ENCODE measurements at regions not wholly inside any gene's neighbourhood (a gene's known extent, or its start where the extent isn't known, plus 50 kb on each side); places are given as distances from the start of the nearest gene placed in this dataset.

DNA sequence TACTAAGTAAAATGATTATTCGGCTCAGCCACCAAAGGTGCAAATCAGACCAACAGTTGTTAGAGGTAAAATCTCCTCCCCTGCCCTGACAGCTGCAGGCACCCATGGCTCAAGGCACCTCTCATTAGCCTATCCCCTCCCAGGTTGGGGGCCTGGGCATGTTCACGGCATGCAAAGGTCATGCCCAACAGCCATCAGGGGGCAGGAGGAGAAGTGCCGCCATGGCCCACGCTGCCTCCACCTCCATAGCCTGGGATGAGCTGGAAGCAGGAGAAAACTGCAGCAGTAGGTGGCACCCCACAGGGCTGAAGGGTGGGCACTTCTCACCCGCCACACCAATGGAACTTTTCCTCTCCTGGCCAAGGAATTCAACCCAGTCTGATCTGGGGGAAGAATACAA is 146.4 kb upstream of the COX10 start:
- no peaks in the 10 kb centered on the region for H3K9me1 ChIP-seq (replicated peaks; ENCODE audit: control insufficient read depth, extremely low read depth, insufficient read depth, low read length)
- FAIRE-seq (no peak), DNase-seq (ENCODE audit: low read depth, low spot score) (no peak)
- no peak overlapping the region for H3K27ac ChIP-seq (ENCODE audit: insufficient read depth, low read depth, low read length)
- TF ChIP-seq GATA2 (IDR thresholded peaks at IDR 0.05; ENCODE audit: insufficient read depth, insufficient read length, low read depth, low read length) (no peak), MYC (IDR thresholded peaks at IDR 0.05; ENCODE audit: low read depth, low read length) (no peak), FOS (IDR thresholded peaks at IDR 0.05; ENCODE audit: borderline replicate concordance, insufficient read depth, low read length) (no peak), POLR2A (IDR thresholded peaks at IDR 0.05; ENCODE audit: low read depth, low read length) (no peak), EZH2 (IDR thresholded peaks at IDR 0.05; ENCODE audit: borderline replicate concordance, low read depth, low read length, severe bottlenecking) (no peak), JUN (IDR thresholded peaks at IDR 0.05; ENCODE audit: borderline replicate concordance, insufficient read depth, insufficient read length, low read depth) (no peak), POLR2AphosphoS5 (IDR thresholded peaks at IDR 0.05; ENCODE audit: insufficient read depth, low read depth, low read length) (no peak)
- TF ChIP-seq, protein P1, sequence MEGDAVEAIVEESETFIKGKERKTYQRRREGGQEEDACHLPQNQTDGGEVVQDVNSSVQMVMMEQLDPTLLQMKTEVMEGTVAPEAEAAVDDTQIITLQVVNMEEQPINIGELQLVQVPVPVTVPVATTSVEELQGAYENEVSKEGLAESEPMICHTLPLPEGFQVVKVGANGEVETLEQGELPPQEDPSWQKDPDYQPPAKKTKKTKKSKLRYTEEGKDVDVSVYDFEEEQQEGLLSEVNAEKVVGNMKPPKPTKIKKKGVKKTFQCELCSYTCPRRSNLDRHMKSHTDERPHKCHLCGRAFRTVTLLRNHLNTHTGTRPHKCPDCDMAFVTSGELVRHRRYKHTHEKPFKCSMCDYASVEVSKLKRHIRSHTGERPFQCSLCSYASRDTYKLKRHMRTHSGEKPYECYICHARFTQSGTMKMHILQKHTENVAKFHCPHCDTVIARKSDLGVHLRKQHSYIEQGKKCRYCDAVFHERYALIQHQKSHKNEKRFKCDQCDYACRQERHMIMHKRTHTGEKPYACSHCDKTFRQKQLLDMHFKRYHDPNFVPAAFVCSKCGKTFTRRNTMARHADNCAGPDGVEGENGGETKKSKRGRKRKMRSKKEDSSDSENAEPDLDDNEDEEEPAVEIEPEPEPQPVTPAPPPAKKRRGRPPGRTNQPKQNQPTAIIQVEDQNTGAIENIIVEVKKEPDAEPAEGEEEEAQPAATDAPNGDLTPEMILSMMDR (IDR thresholded peaks at IDR 0.05; ENCODE audit: extremely low read depth in 1 of 2, insufficient read depth in 1 of 2, low read depth in 1 of 2, low read length in 2 of 2) = no peak
- TF ChIP-seq, protein P2, sequence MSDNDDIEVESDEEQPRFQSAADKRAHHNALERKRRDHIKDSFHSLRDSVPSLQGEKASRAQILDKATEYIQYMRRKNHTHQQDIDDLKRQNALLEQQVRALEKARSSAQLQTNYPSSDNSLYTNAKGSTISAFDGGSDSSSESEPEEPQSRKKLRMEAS (IDR thresholded peaks at IDR 0.05; ENCODE audit: insufficient read depth, insufficient read length) = no peak
- H3K9me3 ChIP-seq (replicated peaks; ENCODE audit: control insufficient read depth, insufficient read depth, low read length) = no peaks in the 10 kb centered on the region
- intact Hi-C loops (cut with micrococcal nuclease) (no loop called here), dilution Hi-C loops (cut with MboI; ENCODE audit: extremely low pct_ligation_motif_present, low sequenced_read_pairs) (no loop called here)
- no peak overlapping the region for H3K4me2 ChIP-seq (ENCODE audit: insufficient read depth, low read length)
- no peaks in the 10 kb centered on the region for H3K79me2 ChIP-seq (ENCODE audit: control insufficient read depth, insufficient read depth, low read length)
- no peaks in the 10 kb centered on the region for H3K4me1 ChIP-seq (ENCODE audit: control insufficient read depth, extremely low read depth, insufficient read depth, low read length)
- CTCF ChIA-PET = no interaction called here
- POLR2A ChIA-PET = no interaction called here
- H4K20me1 ChIP-seq (replicated peaks; ENCODE audit: control insufficient read depth, extremely low read depth, insufficient read depth, low read length) = no peaks in the 10 kb centered on the region
- no TSS peak for BruUV-seq (replicated peaks)
- H2AFZ ChIP-seq (ENCODE audit: low read depth, low read length) = no peak overlapping the region
- H3K36me3 ChIP-seq (ENCODE audit: control insufficient read depth in 2 of 2, extremely low read depth in 1 of 2, insufficient read depth in 2 of 2, low read length in 2 of 2) = no peaks in the 10 kb centered on the region
- no peak overlapping the region for H3K9ac ChIP-seq (replicated peaks; ENCODE audit: extremely low read depth, insufficient read depth, low read length)
- no peaks in the 10 kb centered on the region for H3K27me3 ChIP-seq (ENCODE audit: control insufficient read depth in 2 of 2, insufficient read depth in 2 of 2, low read length in 2 of 2)
- H3K4me3 ChIP-seq (replicated peaks in 1 of 3; ENCODE audit: insufficient read depth in 1 of 3, low read depth in 1 of 3, low read length in 3 of 3) = no peak overlapping the region

Measured in endothelial cell of umbilical vein (primary cell).